ENCODE measurements at regions not wholly inside any gene's neighbourhood (a gene's known extent, or its start where the extent isn't known, plus 50 kb on each side); places are given as distances from the start of the nearest gene placed in this dataset.

DNA sequence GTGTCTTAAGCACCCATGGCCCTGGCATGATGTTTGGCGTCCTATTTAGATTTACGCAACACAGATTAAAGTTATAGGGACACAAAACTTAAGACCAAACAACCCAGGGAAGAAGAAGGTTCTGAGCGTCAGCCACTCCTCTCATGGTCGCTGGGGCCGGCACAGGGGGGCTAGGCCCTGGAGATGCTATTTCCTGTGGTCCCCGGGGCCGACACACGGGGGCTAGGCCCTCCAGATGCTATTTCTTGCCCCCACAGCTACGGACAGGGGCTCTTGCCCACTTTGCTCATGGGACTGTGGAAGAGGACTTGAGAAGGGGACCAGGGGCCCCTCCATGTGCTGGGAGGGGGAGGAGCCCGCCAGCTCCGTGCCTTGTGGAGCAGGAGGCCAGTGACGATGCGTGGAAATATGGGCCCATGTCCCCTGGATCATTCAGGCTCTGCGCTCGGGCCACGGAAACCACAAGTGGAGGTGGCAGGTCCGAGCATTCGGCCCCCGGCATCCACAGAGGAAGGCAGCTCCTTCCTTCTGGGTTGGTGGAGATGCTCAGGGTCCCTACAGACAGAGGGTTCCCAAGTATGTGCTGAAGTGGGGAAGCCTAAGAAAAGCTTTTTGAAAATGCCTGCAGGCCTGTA, 711.1 kb downstream of the BRD1 start:
- DNase-seq (ENCODE audit: low read depth), result no peak
- H3K4me3 ChIP-seq (ENCODE audit: low read length), result no peak overlapping the region
- TF ChIP-seq, protein P1, sequence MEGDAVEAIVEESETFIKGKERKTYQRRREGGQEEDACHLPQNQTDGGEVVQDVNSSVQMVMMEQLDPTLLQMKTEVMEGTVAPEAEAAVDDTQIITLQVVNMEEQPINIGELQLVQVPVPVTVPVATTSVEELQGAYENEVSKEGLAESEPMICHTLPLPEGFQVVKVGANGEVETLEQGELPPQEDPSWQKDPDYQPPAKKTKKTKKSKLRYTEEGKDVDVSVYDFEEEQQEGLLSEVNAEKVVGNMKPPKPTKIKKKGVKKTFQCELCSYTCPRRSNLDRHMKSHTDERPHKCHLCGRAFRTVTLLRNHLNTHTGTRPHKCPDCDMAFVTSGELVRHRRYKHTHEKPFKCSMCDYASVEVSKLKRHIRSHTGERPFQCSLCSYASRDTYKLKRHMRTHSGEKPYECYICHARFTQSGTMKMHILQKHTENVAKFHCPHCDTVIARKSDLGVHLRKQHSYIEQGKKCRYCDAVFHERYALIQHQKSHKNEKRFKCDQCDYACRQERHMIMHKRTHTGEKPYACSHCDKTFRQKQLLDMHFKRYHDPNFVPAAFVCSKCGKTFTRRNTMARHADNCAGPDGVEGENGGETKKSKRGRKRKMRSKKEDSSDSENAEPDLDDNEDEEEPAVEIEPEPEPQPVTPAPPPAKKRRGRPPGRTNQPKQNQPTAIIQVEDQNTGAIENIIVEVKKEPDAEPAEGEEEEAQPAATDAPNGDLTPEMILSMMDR (IDR thresholded peaks at IDR 0.05; ENCODE audit: insufficient read depth, low read depth, low read length, missing control alignments), result no peak

DNA sequence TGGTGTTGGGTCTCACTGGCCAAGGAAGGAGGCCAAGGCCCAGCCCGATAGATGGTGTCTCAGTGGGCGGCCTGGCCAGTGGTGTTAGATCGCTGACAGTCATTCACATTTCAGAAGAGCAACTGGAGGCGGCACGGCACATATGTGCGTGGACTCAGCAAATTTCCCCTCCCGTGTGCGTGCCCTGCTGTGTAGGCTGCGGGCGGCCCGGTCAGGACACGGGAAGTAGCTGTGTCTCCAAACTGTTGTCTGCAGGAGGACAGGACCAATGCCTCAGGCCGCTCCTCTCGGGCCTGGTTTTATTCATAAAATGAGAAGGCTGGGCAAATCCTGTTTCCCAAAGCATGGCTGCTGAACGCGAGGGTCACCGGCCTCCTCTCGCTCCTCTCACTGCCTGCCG, 711.7 kb downstream of the BRD1 start:
- TF ChIP-seq, protein P1 (IDR thresholded peaks at IDR 0.05; ENCODE audit: insufficient read depth, low read depth, low read length, missing control alignments), result no peak

DNA sequence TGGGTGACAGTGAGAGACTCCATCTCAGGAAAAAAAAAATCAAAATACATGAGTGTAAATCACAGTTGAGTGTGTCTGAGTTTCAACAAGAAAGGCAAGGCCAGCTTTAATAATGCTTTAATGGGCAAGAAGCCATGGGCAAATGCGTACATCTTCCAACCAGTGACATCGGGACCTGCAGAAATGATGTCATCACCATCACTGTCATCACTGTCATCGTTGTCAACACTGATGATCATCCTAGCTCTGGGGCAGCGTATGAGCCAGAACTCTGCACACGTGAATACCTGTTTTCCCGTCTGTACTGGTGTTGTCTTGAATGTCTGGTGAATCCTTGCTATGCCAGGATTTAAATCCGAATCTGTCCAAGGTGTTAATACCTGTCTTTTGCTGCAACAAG, 712.5 kb downstream of the BRD1 start:
- TF ChIP-seq, protein P1 (IDR thresholded peaks at IDR 0.05; ENCODE audit: insufficient read depth, low read depth, low read length, missing control alignments), result no peak
- DNase-seq (ENCODE audit: low read depth), result no peak

More for the DNA sequence above, 711.7 kb downstream of the BRD1 start:
- H3K4me3 ChIP-seq (ENCODE audit: low read length), result no peak overlapping the region
- no peak for DNase-seq (ENCODE audit: low read depth)

DNA sequence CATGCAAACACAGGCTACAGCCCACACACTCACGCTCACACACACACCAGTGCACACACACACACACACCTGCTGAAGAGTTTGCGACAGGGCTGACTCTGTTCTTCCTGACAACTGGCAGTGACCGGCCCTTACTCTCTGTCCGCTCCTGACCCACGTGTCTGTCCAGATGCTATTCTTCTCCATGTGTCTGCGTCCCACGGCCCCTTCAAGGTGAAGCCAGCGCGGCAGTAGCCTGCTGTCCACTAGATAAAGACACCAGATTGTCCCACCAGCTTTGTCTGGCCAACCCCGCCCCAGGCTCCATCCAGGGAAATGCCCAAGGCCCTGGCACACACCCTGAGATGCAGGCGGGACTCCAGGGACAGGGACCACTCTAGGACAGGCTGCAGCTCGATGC, 713.9 kb downstream of the BRD1 start:
- no peak for DNase-seq (ENCODE audit: low read depth)
- TF ChIP-seq, protein P1 (IDR thresholded peaks at IDR 0.05; ENCODE audit: insufficient read depth, low read depth, low read length, missing control alignments), result no peak
- H3K4me3 ChIP-seq (ENCODE audit: low read length), result no peak overlapping the region

More for the DNA sequence above, 712.5 kb downstream of the BRD1 start:
- H3K4me3 ChIP-seq (ENCODE audit: low read length), result no peak overlapping the region

DNA sequence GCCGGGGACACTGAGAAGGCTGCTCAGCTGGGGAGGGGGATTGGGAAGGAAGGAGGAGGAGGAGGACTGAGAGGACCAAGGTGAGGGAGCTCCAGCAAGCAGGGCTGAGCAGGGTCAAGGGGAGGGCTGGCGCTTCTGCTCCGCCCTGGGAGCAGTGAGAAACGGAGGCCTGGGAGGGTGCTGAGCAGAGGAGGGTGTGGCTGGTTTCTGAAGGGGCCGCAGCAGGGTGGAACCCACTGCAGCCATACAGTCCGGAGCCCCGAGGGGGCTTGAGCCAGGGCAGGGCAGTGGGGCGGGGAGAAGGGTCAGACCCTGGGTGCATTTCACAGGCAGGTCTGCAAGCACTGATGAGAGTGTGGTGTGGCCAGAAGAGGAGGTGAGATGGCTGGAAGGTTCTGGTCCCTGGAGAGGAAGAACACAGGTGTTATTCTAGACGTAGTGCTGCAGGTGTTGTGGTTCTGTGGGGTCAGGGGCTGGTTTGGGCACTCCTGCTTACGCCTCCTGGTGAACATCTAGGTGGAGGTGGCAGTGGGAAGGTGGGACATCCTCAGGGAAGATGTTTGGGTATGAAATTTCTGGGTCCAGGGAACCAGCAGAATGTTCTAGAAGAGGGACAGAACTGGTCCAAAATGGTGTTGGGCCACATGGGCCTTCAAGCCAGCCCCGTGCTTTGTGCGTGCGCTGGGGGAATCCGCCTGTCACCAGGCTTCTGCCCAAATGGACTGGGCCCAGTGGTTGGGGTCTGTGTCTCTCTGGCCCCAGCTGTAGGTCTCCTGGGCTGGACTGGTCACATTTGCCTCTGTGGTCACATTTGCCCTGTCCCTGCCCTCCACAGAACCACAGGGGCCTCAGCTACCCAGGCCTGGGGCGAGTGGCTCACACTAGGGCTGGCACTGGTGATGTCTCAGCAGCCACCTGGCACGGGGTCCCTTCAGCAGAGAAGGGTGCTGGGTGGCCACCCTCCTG, 714.7 kb downstream of the BRD1 start:
- DNase-seq (ENCODE audit: low read depth), result no peak
- TF ChIP-seq, protein P1 (IDR thresholded peaks at IDR 0.05; ENCODE audit: insufficient read depth, low read depth, low read length, missing control alignments), result no peak
- H3K4me3 ChIP-seq (ENCODE audit: low read length), result no peak overlapping the region

DNA sequence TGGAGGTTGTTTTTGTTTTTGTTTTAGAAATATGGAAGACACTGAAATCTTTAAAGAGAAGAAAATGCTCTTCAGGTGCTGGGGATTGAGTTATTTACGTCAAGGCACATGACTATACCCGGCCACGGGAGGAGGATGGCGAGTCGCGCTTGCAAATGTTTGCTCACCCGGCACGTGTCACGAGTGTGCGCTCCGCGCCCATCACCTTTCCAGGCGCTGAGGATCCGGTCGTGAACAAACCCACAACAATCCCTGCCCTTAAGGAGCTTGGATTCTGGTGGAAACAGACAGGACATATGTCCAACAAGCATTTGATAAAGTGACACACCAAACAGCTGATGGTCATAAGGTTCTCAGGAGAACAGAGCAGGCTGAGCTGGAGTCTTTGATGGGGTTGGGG, 715.5 kb downstream of the BRD1 start:
- no peak for DNase-seq (ENCODE audit: low read depth)
- TF ChIP-seq, protein P1 (IDR thresholded peaks at IDR 0.05; ENCODE audit: insufficient read depth, low read depth, low read length, missing control alignments), result no peak

More for the DNA sequence above, 715.5 kb downstream of the BRD1 start:
- no peak overlapping the region for H3K4me3 ChIP-seq (ENCODE audit: low read length)

All from epithelial cell of esophagus (primary cell).